PC-3 (cell line): ENCODE measurements at regions not wholly inside any gene's neighbourhood (a gene's known extent, or its start where the extent isn't known, plus 50 kb on each side); places are given as distances from the start of the nearest gene placed in this dataset.

Experiments
- CTCF ChIP-seq: fragments of 300-600 bp; sonication (generic); conservative IDR thresholded peaks from 2 replicates; pipeline ENCODE4 v1.5.1; 2017; ENCODE audit warnings: antibody characterized with exemption, low read depth, mild to moderate bottlenecking, low read length
- EZH2 ChIP-seq: fragments of 300-600 bp; sonication (generic); IDR thresholded peaks from one replicate; pipeline ENCODE4 v1.6.1; 2017; ENCODE audit warnings: antibody characterized with exemption, mild to moderate bottlenecking, low read length; ENCODE audit not compliant: unreplicated experiment
- EZH2phosphoT487 ChIP-seq: fragments of 300-600 bp; sonication (generic); IDR thresholded peaks from 2 replicates; pipeline ENCODE4 v1.6.1; 2018; ENCODE audit warnings: mild to moderate bottlenecking, antibody characterized with exemption, low read length, borderline replicate concordance

GRCh38 chr7:15832996-15833395 is 146.5 kb upstream of the MEOX2 start:
- no peak for TF ChIP-seq CTCF
- TF ChIP-seq EZH2: no peak
- TF ChIP-seq EZH2phosphoT487: no peak
